ENCODE measurements at regions not wholly inside any gene's neighbourhood (a gene's known extent, or its start where the extent isn't known, plus 50 kb on each side); places are given as distances from the start of the nearest gene placed in this dataset.
"Not testable (repeated sequence)": the region's sequence is repeated elsewhere in the genome, so short reads cannot be mapped to it uniquely, and the experiment has no call there.

- no peak for DNase-seq
- intact Hi-C loops (cut with DNase I, micrococcal nuclease): no loop called here
Observed at GRCh38 chr4:112708772-112709171, 71.8 kb downstream of the LARP7 start.

GRCh38 chr4:112714922-112715901, 78.3 kb downstream of the LARP7 start:
- DNase-seq (no peak), ATAC-seq (no peak)
- intact Hi-C loops (cut with DNase I, micrococcal nuclease): no loop called here

More at GRCh38 chr4:112708772-112709171, 71.8 kb downstream of the LARP7 start:
- ATAC-seq: no peak

GRCh38 chr4:112717856-112718255, 80.9 kb downstream of the LARP7 start:
- intact Hi-C loops (cut with DNase I, micrococcal nuclease): no loop called here
- ATAC-seq: no peak
- no peak for DNase-seq

GRCh38 chr4:112721627-112722026, 84.7 kb downstream of the LARP7 start:
- DNase-seq (no peak), ATAC-seq (no peak)
- intact Hi-C loops (cut with DNase I, micrococcal nuclease): no loop called here

- DNase-seq: no peak
- ATAC-seq: no peak
- intact Hi-C loops (cut with DNase I, micrococcal nuclease): no loop called here
Observed at GRCh38 chr4:112726041-112726440, 89.1 kb downstream of the LARP7 start.

- intact Hi-C loops (cut with DNase I, micrococcal nuclease); DNase-seq; ATAC-seq: not testable (repeated sequence)
Observed at GRCh38 chr4:112727728-112728127, 90.8 kb downstream of the LARP7 start.

GRCh38 chr4:112731715-112732114, 94.8 kb downstream of the LARP7 start:
- ATAC-seq: no peak
- intact Hi-C loops (cut with DNase I, micrococcal nuclease): no loop called here
- DNase-seq: no peak

DNA sequence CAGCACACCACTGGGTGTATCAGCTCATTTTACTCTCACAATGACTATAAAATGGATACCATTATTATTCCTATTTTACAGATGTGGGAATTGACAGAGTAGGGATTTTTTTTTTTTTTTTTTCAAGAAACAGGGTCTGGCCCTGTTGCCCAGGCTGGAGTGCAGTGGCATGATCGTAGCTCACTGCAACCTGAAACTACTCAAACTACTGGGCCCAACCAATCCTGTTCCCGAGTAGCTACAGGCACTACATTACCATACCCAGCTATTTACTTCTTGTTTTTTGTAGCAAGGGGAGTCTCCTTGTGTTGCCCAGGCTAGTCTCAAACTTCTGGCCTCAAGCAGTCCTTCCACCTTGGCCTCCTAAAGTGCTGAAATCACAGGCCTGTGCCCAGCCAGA, 95.2 kb downstream of the LARP7 start:
- no peak for ATAC-seq
- no peak for DNase-seq
- intact Hi-C loops (cut with DNase I, micrococcal nuclease): no loop called here

GRCh38 chr4:112735474-112735951, 98.6 kb downstream of the LARP7 start:
- DNase-seq (no peak), ATAC-seq (no peak)

DNA sequence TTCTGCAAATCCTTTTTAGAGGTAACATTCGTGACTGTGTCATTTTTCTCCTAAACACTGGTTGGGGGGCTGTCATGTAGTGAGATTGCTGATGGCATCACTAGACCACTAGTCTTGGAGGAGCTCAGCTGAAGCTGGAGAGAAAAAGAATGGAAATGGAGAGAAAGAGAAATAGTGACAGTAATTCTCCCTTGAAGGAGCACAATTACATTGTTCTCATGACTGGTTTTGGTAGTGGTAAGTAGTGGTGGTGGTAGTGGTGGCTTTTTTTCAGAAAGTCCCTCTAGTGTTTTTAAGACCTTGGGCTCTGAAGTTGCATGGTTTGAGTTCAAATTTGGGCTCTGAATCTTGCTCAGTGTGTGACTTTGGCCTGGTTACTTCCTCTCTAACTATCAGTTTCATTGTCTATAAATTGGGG, 99.8 kb downstream of the LARP7 start:
- intact Hi-C loops (cut with DNase I, micrococcal nuclease): no loop called here
- ATAC-seq (no peak), DNase-seq (no peak)

More at GRCh38 chr4:112735474-112735951, 98.6 kb downstream of the LARP7 start:
- intact Hi-C loops (cut with DNase I, micrococcal nuclease): no loop called here

- intact Hi-C loops (cut with DNase I, micrococcal nuclease): no loop called here
- no peak for ATAC-seq
- no peak for DNase-seq
Observed at GRCh38 chr4:112739442-112739841, 102.5 kb downstream of the LARP7 start.

DNA sequence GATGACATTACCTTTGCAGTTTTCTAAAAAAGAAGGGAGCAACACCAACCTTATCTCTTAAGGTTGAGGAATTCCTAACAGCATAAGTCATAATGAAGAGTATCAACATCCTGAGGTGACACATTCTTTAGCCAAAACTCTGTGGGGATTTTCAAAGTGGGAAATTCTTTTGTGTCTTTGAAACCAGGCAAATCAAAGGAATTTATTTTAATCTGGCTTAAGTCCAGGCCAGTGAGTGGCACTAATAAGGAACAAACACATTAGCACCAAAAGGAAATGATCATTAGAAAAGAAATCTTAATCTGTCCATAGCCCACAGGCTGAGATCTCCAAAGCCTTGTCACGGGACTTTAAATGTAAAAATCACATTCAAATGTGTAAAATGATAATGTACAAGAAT, 110.1 kb downstream of the LARP7 start:
- ATAC-seq: no peak
- DNase-seq: no peak
- intact Hi-C loops (cut with DNase I, micrococcal nuclease): no loop called here

DNA sequence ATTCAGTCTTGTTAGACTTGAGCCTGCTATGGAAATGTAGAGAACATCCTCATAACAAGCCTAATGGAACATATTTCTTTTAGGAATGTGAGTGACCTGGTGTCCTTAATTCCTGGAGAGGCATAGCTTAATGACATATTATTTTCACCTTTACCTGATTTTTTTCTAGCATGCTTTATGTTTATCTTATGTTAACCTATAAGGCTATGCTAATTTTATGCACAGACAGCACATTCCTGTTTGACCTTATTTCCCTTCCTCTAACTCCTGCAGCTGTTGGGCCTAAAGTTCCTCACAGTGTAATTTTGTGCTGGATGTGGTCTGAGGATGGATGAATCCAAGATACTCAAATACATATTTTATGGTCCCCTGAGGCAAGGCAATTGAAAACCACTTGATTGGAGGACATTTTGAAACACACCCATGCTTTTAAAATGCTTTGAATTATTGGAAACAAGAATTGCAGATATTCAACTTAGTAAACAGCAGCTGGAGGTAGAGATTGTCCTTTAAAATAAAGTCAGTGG, 111.5 kb downstream of the LARP7 start:
- no peak for DNase-seq
- no peak for ATAC-seq
- intact Hi-C loops (cut with DNase I, micrococcal nuclease): no loop called here

- ATAC-seq; intact Hi-C loops (cut with DNase I, micrococcal nuclease); DNase-seq: not testable (repeated sequence)
Observed at GRCh38 chr4:112750749-112751148, 113.8 kb downstream of the LARP7 start.

- intact Hi-C loops (cut with DNase I, micrococcal nuclease): no loop called here
- DNase-seq (no peak), ATAC-seq (no peak)
Observed at GRCh38 chr4:112751447-112751846, 114.5 kb downstream of the LARP7 start.

DNA sequence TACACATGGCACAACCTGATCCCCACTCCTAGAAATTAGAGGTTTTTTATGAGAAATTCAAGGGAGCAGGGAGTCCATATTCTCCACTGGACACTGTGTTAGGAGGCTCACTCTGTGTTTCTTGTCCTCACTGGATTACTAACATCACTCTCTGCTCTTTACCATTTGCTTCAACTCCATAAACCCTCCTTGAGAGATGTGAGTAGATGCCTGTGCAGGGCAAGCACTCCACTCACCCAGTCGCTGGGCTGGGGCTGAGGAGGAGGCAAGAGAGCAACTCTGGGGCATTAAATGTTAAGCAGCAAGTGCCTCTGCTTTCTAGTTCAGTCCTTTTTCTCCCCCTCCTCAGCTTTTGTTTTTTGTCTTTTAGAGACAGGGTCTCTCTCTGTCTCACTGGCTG, 115.1 kb downstream of the LARP7 start:
- intact Hi-C loops (cut with DNase I, micrococcal nuclease): no loop called here
- no peak for ATAC-seq
- no peak for DNase-seq

- intact Hi-C loops (cut with DNase I, micrococcal nuclease): no loop called here
- DNase-seq (no peak), ATAC-seq (no peak)
Observed at GRCh38 chr4:112752510-112752909, 115.6 kb downstream of the LARP7 start.

DNA sequence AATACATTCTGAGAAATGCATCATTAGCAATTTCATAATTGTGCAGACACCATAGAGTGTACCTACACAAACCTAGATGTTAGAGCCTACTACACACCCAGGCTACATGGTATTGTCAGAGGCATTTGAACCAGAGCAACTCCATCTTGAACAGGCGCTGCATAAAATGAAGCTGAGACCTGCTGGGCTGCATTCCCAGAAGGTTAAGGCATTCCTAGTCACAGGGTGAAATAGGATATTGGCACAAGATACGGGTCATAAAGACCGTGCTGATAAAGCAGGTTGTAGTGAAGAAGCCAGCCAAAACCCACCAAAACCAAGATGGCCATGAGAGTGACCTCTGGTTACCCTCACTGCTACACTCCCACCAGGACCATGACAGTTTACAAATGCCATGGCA, 116.4 kb downstream of the LARP7 start:
- intact Hi-C loops (cut with DNase I, micrococcal nuclease): no loop called here
- no peak for DNase-seq
- no peak for ATAC-seq

- ATAC-seq (no peak), DNase-seq (no peak)
- intact Hi-C loops (cut with DNase I, micrococcal nuclease): no loop called here
Observed at GRCh38 chr4:112759313-112759712, 122.4 kb downstream of the LARP7 start.

DNA sequence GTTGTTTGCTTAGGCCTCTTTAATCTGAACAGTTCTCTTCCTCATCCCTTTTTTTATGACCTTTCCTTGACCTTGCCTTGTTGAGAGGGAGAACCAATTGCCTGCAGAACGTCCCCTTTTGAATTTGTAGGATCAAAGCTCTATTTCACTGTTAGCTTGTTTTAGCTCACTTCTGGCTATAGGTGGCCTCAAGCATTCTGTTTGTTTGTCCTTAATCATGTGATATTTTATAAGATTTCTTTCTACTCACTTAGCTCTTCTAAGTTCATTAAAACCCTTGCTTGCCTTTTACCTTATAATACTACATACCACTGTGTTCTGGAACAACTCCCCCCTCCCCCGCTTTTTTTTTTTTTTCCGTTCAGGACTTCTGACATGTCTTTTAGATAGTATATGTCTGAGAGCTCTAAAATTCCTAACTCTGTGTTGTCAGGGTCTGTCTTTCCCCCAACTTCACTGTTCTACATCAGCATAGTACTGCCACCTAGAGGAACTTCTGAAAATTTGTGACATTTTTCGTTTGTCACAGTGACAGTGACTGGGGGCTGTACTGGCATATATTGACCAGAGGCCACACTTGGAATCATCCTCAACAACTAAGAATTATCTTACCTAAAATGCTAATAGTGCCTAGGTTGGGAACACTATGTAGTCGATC, 128.5 kb downstream of the LARP7 start:
- no peak for DNase-seq
- intact Hi-C loops (cut with DNase I, micrococcal nuclease): loop anchor here in 1 of 2 donors (10.0 kb wide), 1 partner anchor 169 kb away; no protein-coding TSS in a partner anchor
- no peak for ATAC-seq

Measured in left colon (tissue), 2 donors.